Liver (tissue), 3 donors: ENCODE measurements at regions not wholly inside any gene's neighbourhood (a gene's known extent, or its start where the extent isn't known, plus 50 kb on each side); places are given as distances from the start of the nearest gene placed in this dataset.

Source experiments
- EGR1 ChIP-seq, 2 donors: IDR thresholded peaks; 2 replicates each; pipeline ENCODE4 v1.6.1; 2016 to 2018; ENCODE audit warnings: antibody characterized with exemption in 2 of 2, low read depth in 2 of 2
- FOXA1 ChIP-seq: IDR thresholded peaks from 2 replicates; pipeline ENCODE4 v1.6.1; 2016; ENCODE audit warnings: antibody characterized with exemption
- GABPA ChIP-seq, 2 donors: IDR thresholded peaks in 1 of 2; conservative IDR thresholded peaks in 1 of 2; 2 replicates each; pipeline ENCODE4 v1.6.1; 2016; ENCODE audit warnings: antibody characterized with exemption in 2 of 2, mild to moderate bottlenecking in 1 of 2, moderate library complexity in 1 of 2
- JUND ChIP-seq, 2 donors: IDR thresholded peaks; 2 replicates each; pipeline ENCODE4 v1.6.1; 2016; ENCODE audit warnings: antibody characterized with exemption in 2 of 2
- RXRA ChIP-seq, 2 donors: IDR thresholded peaks; 2 replicates each; pipeline ENCODE4 v1.6.1; 2017 to 2018; ENCODE audit warnings: antibody characterized with exemption in 2 of 2, mild to moderate bottlenecking in 1 of 2
- SP1 ChIP-seq: IDR thresholded peaks from 2 replicates; pipeline ENCODE4 v1.6.1; 2018; ENCODE audit warnings: antibody characterized with exemption, mild to moderate bottlenecking
- TAF1 ChIP-seq: conservative IDR thresholded peaks from 2 replicates; pipeline ENCODE4 v1.6.1; 2016; ENCODE audit warnings: antibody characterized with exemption, mild to moderate bottlenecking
- TF ChIP-seq, protein P1 (sequence below): IDR thresholded peaks from 2 replicates; pipeline ENCODE4 v1.6.1; 2016; ENCODE audit warnings: antibody characterized with exemption, mild to moderate bottlenecking
- TF ChIP-seq, protein P2 (sequence below): fragments of 150-350 bp; IDR thresholded peaks from 2 replicates; pipeline ENCODE4 v1.5.1; 2017; ENCODE audit warnings: improper control_type of control experiment, low read depth, low read length; ENCODE audit not compliant: missing input control
- TF ChIP-seq, protein P3 (sequence below): IDR thresholded peaks from 2 replicates; pipeline ENCODE4 v1.6.1; 2016; ENCODE audit warnings: antibody characterized with exemption
- TF ChIP-seq, protein P4 (sequence below): IDR thresholded peaks from 2 replicates; pipeline ENCODE4 v1.6.1; 2016; ENCODE audit warnings: antibody characterized with exemption
- TF ChIP-seq, protein P5 (sequence below): IDR thresholded peaks from 2 replicates; pipeline ENCODE4 v1.6.1; 2016; ENCODE audit warnings: antibody characterized with exemption
- donor health status: healthy.
- donor health status: healthy.

DNA sequence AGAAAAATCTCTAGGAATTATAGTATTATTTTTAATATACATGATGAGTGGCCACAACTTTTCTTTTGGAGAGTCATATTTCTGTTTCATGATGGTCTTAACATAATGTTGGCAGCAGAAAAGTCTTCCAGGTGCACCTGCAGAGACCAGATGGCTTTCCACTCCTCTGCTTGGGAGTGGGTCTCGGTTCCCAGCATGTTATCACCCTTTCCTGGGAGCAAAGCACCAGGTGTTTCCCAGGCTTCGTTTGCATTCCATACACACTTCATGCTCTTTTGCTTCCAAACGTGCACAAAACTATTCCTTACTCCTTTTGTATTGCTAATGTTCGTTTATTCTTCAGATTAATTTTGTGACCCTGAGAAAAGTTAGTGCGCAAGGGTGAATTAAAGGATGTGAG, 305.2 kb downstream of the CDH2 start:
- TF ChIP-seq, protein P1, sequence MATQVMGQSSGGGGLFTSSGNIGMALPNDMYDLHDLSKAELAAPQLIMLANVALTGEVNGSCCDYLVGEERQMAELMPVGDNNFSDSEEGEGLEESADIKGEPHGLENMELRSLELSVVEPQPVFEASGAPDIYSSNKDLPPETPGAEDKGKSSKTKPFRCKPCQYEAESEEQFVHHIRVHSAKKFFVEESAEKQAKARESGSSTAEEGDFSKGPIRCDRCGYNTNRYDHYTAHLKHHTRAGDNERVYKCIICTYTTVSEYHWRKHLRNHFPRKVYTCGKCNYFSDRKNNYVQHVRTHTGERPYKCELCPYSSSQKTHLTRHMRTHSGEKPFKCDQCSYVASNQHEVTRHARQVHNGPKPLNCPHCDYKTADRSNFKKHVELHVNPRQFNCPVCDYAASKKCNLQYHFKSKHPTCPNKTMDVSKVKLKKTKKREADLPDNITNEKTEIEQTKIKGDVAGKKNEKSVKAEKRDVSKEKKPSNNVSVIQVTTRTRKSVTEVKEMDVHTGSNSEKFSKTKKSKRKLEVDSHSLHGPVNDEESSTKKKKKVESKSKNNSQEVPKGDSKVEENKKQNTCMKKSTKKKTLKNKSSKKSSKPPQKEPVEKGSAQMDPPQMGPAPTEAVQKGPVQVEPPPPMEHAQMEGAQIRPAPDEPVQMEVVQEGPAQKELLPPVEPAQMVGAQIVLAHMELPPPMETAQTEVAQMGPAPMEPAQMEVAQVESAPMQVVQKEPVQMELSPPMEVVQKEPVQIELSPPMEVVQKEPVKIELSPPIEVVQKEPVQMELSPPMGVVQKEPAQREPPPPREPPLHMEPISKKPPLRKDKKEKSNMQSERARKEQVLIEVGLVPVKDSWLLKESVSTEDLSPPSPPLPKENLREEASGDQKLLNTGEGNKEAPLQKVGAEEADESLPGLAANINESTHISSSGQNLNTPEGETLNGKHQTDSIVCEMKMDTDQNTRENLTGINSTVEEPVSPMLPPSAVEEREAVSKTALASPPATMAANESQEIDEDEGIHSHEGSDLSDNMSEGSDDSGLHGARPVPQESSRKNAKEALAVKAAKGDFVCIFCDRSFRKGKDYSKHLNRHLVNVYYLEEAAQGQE, result no peak
- no peak for TF ChIP-seq RXRA (IDR thresholded peaks at IDR 0.05)
- TF ChIP-seq, protein P2, sequence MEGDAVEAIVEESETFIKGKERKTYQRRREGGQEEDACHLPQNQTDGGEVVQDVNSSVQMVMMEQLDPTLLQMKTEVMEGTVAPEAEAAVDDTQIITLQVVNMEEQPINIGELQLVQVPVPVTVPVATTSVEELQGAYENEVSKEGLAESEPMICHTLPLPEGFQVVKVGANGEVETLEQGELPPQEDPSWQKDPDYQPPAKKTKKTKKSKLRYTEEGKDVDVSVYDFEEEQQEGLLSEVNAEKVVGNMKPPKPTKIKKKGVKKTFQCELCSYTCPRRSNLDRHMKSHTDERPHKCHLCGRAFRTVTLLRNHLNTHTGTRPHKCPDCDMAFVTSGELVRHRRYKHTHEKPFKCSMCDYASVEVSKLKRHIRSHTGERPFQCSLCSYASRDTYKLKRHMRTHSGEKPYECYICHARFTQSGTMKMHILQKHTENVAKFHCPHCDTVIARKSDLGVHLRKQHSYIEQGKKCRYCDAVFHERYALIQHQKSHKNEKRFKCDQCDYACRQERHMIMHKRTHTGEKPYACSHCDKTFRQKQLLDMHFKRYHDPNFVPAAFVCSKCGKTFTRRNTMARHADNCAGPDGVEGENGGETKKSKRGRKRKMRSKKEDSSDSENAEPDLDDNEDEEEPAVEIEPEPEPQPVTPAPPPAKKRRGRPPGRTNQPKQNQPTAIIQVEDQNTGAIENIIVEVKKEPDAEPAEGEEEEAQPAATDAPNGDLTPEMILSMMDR, result no peak
- TF ChIP-seq JUND (IDR thresholded peaks at IDR 0.05), result no peak
- no peak for TF ChIP-seq SP1
- no peak for TF ChIP-seq FOXA1
- TF ChIP-seq, protein P3, sequence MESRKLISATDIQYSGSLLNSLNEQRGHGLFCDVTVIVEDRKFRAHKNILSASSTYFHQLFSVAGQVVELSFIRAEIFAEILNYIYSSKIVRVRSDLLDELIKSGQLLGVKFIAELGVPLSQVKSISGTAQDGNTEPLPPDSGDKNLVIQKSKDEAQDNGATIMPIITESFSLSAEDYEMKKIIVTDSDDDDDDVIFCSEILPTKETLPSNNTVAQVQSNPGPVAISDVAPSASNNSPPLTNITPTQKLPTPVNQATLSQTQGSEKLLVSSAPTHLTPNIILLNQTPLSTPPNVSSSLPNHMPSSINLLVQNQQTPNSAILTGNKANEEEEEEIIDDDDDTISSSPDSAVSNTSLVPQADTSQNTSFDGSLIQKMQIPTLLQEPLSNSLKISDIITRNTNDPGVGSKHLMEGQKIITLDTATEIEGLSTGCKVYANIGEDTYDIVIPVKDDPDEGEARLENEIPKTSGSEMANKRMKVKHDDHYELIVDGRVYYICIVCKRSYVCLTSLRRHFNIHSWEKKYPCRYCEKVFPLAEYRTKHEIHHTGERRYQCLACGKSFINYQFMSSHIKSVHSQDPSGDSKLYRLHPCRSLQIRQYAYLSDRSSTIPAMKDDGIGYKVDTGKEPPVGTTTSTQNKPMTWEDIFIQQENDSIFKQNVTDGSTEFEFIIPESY, result no peak
- TF ChIP-seq, protein P4, sequence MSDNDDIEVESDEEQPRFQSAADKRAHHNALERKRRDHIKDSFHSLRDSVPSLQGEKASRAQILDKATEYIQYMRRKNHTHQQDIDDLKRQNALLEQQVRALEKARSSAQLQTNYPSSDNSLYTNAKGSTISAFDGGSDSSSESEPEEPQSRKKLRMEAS, result no peak
- TF ChIP-seq TAF1, result no peak
- TF ChIP-seq GABPA (IDR thresholded peaks at IDR 0.05 in 1 of 2, conservative IDR thresholded peaks at IDR 0.05 in 1 of 2), result no peak
- no peak for TF ChIP-seq EGR1 (IDR thresholded peaks at IDR 0.05; ENCODE audit: low read depth in 2 of 2)
- TF ChIP-seq, protein P5, sequence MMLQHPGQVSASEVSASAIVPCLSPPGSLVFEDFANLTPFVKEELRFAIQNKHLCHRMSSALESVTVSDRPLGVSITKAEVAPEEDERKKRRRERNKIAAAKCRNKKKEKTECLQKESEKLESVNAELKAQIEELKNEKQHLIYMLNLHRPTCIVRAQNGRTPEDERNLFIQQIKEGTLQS, result no peak
